Neuronal stem cell (in vitro differentiated cells): ENCODE measurements at regions not wholly inside any gene's neighbourhood (a gene's known extent, or its start where the extent isn't known, plus 50 kb on each side); places are given as distances from the start of the nearest gene placed in this dataset.

Experiments
- DNase-seq: peaks from one replicate; pipeline ENCODE4 v3.0.0-alpha.2; 2013; ENCODE audit warnings: low spot score
- H2AFZ ChIP-seq: one replicate; pipeline ENCODE4 v1.6.1; 2013; ENCODE audit warnings: mild to moderate bottlenecking, low read length, inconsistent platforms
- H2AK5ac ChIP-seq: 2 replicates; pipeline ENCODE4 v1.6.1; 2013; ENCODE audit warnings: low read depth, mild to moderate bottlenecking, inconsistent platforms, low read length, moderate library complexity, mixed read lengths
- H2BK120ac ChIP-seq: 2 replicates; pipeline ENCODE4 v1.6.1; 2013; ENCODE audit warnings: low read depth, mild to moderate bottlenecking, inconsistent platforms, low read length, moderate library complexity, mixed read lengths
- H2BK12ac ChIP-seq: one replicate; pipeline ENCODE4 v1.6.1; 2013; ENCODE audit warnings: low read length, inconsistent platforms
- H2BK15ac ChIP-seq: 2 replicates; pipeline ENCODE4 v1.6.1; 2013; ENCODE audit warnings: mild to moderate bottlenecking, low read length, inconsistent platforms, mixed read lengths
- H2BK5ac ChIP-seq: one replicate; pipeline ENCODE4 v1.6.1; 2013; ENCODE audit warnings: inconsistent platforms, mild to moderate bottlenecking, low read length, moderate library complexity
- H3K14ac ChIP-seq: one replicate; pipeline ENCODE4 v1.6.1; 2013; ENCODE audit warnings: low read length, inconsistent platforms
- H3K18ac ChIP-seq: 2 replicates; pipeline ENCODE4 v1.6.1; 2013; ENCODE audit warnings: low read length, inconsistent platforms
- H3K23ac ChIP-seq: 2 replicates; pipeline ENCODE4 v1.6.1; 2013; ENCODE audit warnings: low read depth, mild to moderate bottlenecking, mixed read lengths, low read length, inconsistent platforms; ENCODE audit not compliant: poor library complexity
- H3K27ac ChIP-seq: replicated peaks from 3 replicates; pipeline ENCODE4 v1.5.1; 2013; ENCODE audit warnings: low read length, inconsistent platforms
- H3K27me3 ChIP-seq, 3 experiments: 2 replicates each; pipeline ENCODE4 v1.6.1; 2013; ENCODE audit warnings: low read length in 3 of 3, mild to moderate bottlenecking in 2 of 3, inconsistent platforms in 1 of 3, low read depth in 1 of 3, mixed read lengths in 1 of 3, moderate library complexity in 1 of 3; ENCODE audit not compliant: control insufficient read depth in 3 of 3, insufficient read depth in 3 of 3
- H3K36me3 ChIP-seq, 2 donors: replicated peaks in 1 of 2; 2 replicates each; pipeline ENCODE4 v1.6.1; 2013; ENCODE audit warnings: low read length in 2 of 2; ENCODE audit not compliant: control insufficient read depth in 2 of 2, insufficient read depth in 2 of 2
- H3K4ac ChIP-seq: 2 replicates; pipeline ENCODE4 v1.6.1; 2013; ENCODE audit warnings: inconsistent platforms, mild to moderate bottlenecking, low read length, moderate library complexity
- H3K4me1 ChIP-seq, 2 donors: 1 replicate in 1 of 2; 2 replicates in 1 of 2; pipeline ENCODE4 v1.6.1; 2013; ENCODE audit warnings: low read length in 2 of 2, low read depth in 1 of 2; ENCODE audit not compliant: control insufficient read depth in 2 of 2, insufficient read depth in 1 of 2
- H3K4me2 ChIP-seq: one replicate; pipeline ENCODE4 v1.6.1; 2013; ENCODE audit warnings: mild to moderate bottlenecking, low read length, inconsistent platforms; ENCODE audit not compliant: insufficient read depth, poor library complexity, severe bottlenecking
- H3K4me3 ChIP-seq, 2 donors: 2 replicates each; pipeline ENCODE4 v1.5.1; 2013; ENCODE audit warnings: low read length in 2 of 2, mild to moderate bottlenecking in 2 of 2, inconsistent platforms in 1 of 2, moderate library complexity in 1 of 2
- H3K79me1 ChIP-seq: one replicate; pipeline ENCODE4 v1.6.1; 2013; ENCODE audit warnings: low read depth, mild to moderate bottlenecking, inconsistent platforms, low read length, moderate library complexity
- H3K9ac ChIP-seq: one replicate; pipeline ENCODE4 v1.6.1; 2013; ENCODE audit warnings: mild to moderate bottlenecking, low read depth, low read length, inconsistent platforms; ENCODE audit not compliant: poor library complexity
- H3K9me3 ChIP-seq, 2 donors: replicated peaks in 1 of 2; 2 replicates each; pipeline versions ENCODE3 to v1.6.1; 2013; ENCODE audit warnings: low read length in 2 of 2, mild to moderate bottlenecking in 2 of 2, inconsistent platforms in 1 of 2, low read depth in 1 of 2, mixed read lengths in 1 of 2, moderate library complexity in 1 of 2; ENCODE audit not compliant: control insufficient read depth in 2 of 2, insufficient read depth in 1 of 2
- H4K8ac ChIP-seq: one replicate; pipeline ENCODE4 v1.6.1; 2013; ENCODE audit warnings: low read depth, mild to moderate bottlenecking, inconsistent platforms, low read length, moderate library complexity
- H4K91ac ChIP-seq: one replicate; pipeline ENCODE4 v1.6.1; 2013; ENCODE audit warnings: low read length, low read depth, mild to moderate bottlenecking, inconsistent platforms; ENCODE audit not compliant: poor library complexity
- WGBS, 2 donors: extraction: QIAGEN DNeasy Blood & Tissue Kit; methylation state at CpG; one replicate each; pipeline ENCODE4 v1.1.7; 2013; ENCODE audit warnings: missing lambda C conversion rate in 2 of 2, mixed read lengths in 1 of 2; ENCODE audit not compliant: insufficient read length in 2 of 2, insufficient replicate concordance in 1 of 2; ENCODE audit errors: extremely low coverage in 2 of 2; 5-methylcytosine and 5-hydroxymethylcytosine counted together

- Histone ChIP-seq H2BK15ac (no peak overlapping the region), H3K36me3 (no peaks in the 10 kb centered on the region), H3K4ac (no peak overlapping the region), H3K9me3 (no peaks in the 10 kb centered on the region), H2AK5ac (no peak overlapping the region), H2BK5ac (no peak overlapping the region), H3K18ac (no peak overlapping the region), H2BK120ac (no peak overlapping the region), H2AFZ (no peak overlapping the region), H3K4me3 (no peak overlapping the region), H2BK12ac (no peak overlapping the region), H3K27ac (no peak overlapping the region), H3K27me3 (peaks cover 0 to 5% (median 0%) of the 10 kb centered on the region in 3 experiments), H3K23ac (no peak overlapping the region), H3K9ac (no peak overlapping the region), H3K4me1 (no peaks in the 10 kb centered on the region), H4K8ac (no peak overlapping the region), H3K4me2 (no peak overlapping the region), H3K14ac (no peak overlapping the region), H4K91ac (no peak overlapping the region), H3K79me1 (no peaks in the 10 kb centered on the region)
- no CpG with 5 or more reads among the region's 4 CpGs for WGBS, 2 donors
- no peak for DNase-seq
Observed at GRCh38 chr3:14338242-14338641, 64.2 kb upstream of the SLC6A6 start.

- H3K79me1 ChIP-seq, result no peaks in the 10 kb centered on the region
- no peak overlapping the region for H3K4me3 ChIP-seq
- H3K27me3 ChIP-seq, result peaks cover 0 to 7% (median 0%) of the 10 kb centered on the region in 3 experiments
- no peak overlapping the region for H3K27ac ChIP-seq
- no peak overlapping the region for H3K4me2 ChIP-seq
- no peak overlapping the region for H2BK12ac ChIP-seq
- WGBS, 2 donors, result no CpG with 5 or more reads among the region's 7 CpGs
- no peak overlapping the region for H3K9ac ChIP-seq
- no peak overlapping the region for H3K4ac ChIP-seq
- H2AFZ ChIP-seq, result no peak overlapping the region
- H3K14ac ChIP-seq, result no peak overlapping the region
- no peaks in the 10 kb centered on the region for H3K9me3 ChIP-seq
- no peak overlapping the region for H3K18ac ChIP-seq
- H2BK5ac ChIP-seq, result no peak overlapping the region
- peaks cover 2 to 7% of the 10 kb centered on the region in 2 donors for H3K4me1 ChIP-seq
- no peak overlapping the region for H4K8ac ChIP-seq
- no peak overlapping the region for H2BK15ac ChIP-seq
- H3K23ac ChIP-seq, result no peak overlapping the region
- peak overlapping the region; percentile 23 for H2AK5ac ChIP-seq
- no peak for DNase-seq
- no peaks in the 10 kb centered on the region for H3K36me3 ChIP-seq
- no peak overlapping the region for H4K91ac ChIP-seq
- no peak overlapping the region for H2BK120ac ChIP-seq
Observed at GRCh38 chr3:14338898-14339458, 63.4 kb upstream of the SLC6A6 start.

- no peak overlapping the region for H2BK12ac ChIP-seq
- no peaks in the 10 kb centered on the region for H3K9me3 ChIP-seq
- H3K14ac ChIP-seq, result no peak overlapping the region
- no peaks in the 10 kb centered on the region for H3K79me1 ChIP-seq
- H3K4ac ChIP-seq, result no peak overlapping the region
- H2BK15ac ChIP-seq, result peak overlapping the region; percentile 33
- no peak overlapping the region for H4K91ac ChIP-seq
- no peak overlapping the region for H3K27ac ChIP-seq
- H3K4me2 ChIP-seq, result no peak overlapping the region
- H3K23ac ChIP-seq, result no peak overlapping the region
- no peak overlapping the region for H2BK120ac ChIP-seq
- no peak for DNase-seq
- H2AFZ ChIP-seq, result no peak overlapping the region
- H3K4me3 ChIP-seq, result no peak overlapping the region
- no CpG with 5 or more reads among the region's 14 CpGs for WGBS, 2 donors
- H3K4me1 ChIP-seq, result peaks cover 9 to 25% of the 10 kb centered on the region in 2 donors
- no peak overlapping the region for H3K9ac ChIP-seq
- H3K18ac ChIP-seq, result peak overlapping the region; percentile 51
- peaks cover 0 to 18% (median 0%) of the 10 kb centered on the region in 3 experiments for H3K27me3 ChIP-seq
- no peak overlapping the region for H2BK5ac ChIP-seq
- H4K8ac ChIP-seq, result no peak overlapping the region
- H3K36me3 ChIP-seq, result no peaks in the 10 kb centered on the region
- H2AK5ac ChIP-seq, result peak overlapping the region; percentile 8
Observed at GRCh38 chr3:14340960-14341708, 61.3 kb upstream of the SLC6A6 start.

- no CpG with 5 or more reads among the region's 21 CpGs for WGBS, 2 donors
- no peak for DNase-seq
Observed at GRCh38 chr3:14343338-14344112, 58.9 kb upstream of the SLC6A6 start.

More at GRCh38 chr3:14343338-14344112, 58.9 kb upstream of the SLC6A6 start:
- H2BK120ac ChIP-seq, result no peak overlapping the region
- no peak overlapping the region for H3K23ac ChIP-seq
- H3K9me3 ChIP-seq, result no peaks in the 10 kb centered on the region
- H3K4me3 ChIP-seq, result no peak overlapping the region
- H3K14ac ChIP-seq, result no peak overlapping the region
- peaks cover 0 to 26% (median 0%) of the 10 kb centered on the region in 3 experiments for H3K27me3 ChIP-seq
- H3K4ac ChIP-seq, result no peak overlapping the region
- H3K27ac ChIP-seq, result no peak overlapping the region
- peak overlapping the region; percentile 56 for H3K18ac ChIP-seq
- peak overlapping the region; percentile 20 for H2AK5ac ChIP-seq
- H2BK15ac ChIP-seq, result peak overlapping the region; percentile 3
- peak overlapping the region; percentile 11 for H2BK12ac ChIP-seq
- no peak overlapping the region for H2BK5ac ChIP-seq
- peaks cover 9 to 28% of the 10 kb centered on the region in 2 donors for H3K4me1 ChIP-seq
- no peaks in the 10 kb centered on the region for H3K79me1 ChIP-seq
- H3K9ac ChIP-seq, result no peak overlapping the region
- H3K4me2 ChIP-seq, result no peak overlapping the region
- no peaks in the 10 kb centered on the region for H3K36me3 ChIP-seq
- H2AFZ ChIP-seq, result no peak overlapping the region
- no peak overlapping the region for H4K91ac ChIP-seq
- H4K8ac ChIP-seq, result peak overlapping the region; percentile 68
